HT1080 (cell line): ENCODE measurements at regions not wholly inside any gene's neighbourhood (a gene's known extent, or its start where the extent isn't known, plus 50 kb on each side); places are given as distances from the start of the nearest gene placed in this dataset.

Source experiments
- DNase-seq: peaks from one replicate; pipeline ENCODE4 v3.0.0-alpha.2; 2015; ENCODE audit warnings: low read depth

- no peak for DNase-seq
Measured at GRCh38 chr15:69626095-69627066, 173.8 kb downstream of the RPLP1 start.

GRCh38 chr15:69627548-69628158 lies 175.0 kb downstream of the RPLP1 start:
- no peak for DNase-seq

GRCh38 chr15:69628256-69629093 lies 175.9 kb downstream of the RPLP1 start:
- DNase-seq = no peak

- DNase-seq = no peak
Measured at GRCh38 chr15:69629631-69630161, 177.1 kb downstream of the RPLP1 start.

GRCh38 chr15:69631005-69631404 lies 178.4 kb downstream of the RPLP1 start:
- no peak for DNase-seq

GRCh38 chr15:69631978-69632377 lies 179.4 kb downstream of the RPLP1 start:
- no peak for DNase-seq

- no peak for DNase-seq
Measured at GRCh38 chr15:69634860-69635259, 182.2 kb downstream of the RPLP1 start.

GRCh38 chr15:69636169-69636915 lies 183.7 kb downstream of the RPLP1 start:
- no peak for DNase-seq

GRCh38 chr15:69637818-69638217 lies 185.2 kb downstream of the RPLP1 start:
- DNase-seq = no peak

- DNase-seq = no peak
Measured at GRCh38 chr15:69643476-69643875, 190.9 kb downstream of the RPLP1 start.

GRCh38 chr15:69643971-69644370 lies 191.4 kb downstream of the RPLP1 start:
- DNase-seq = no peak

GRCh38 chr15:69644876-69645275 lies 192.3 kb downstream of the RPLP1 start:
- DNase-seq = no peak

GRCh38 chr15:69647142-69647513 lies 194.5 kb downstream of the RPLP1 start:
- no peak for DNase-seq

GRCh38 chr15:69648212-69648611 lies 195.6 kb downstream of the RPLP1 start:
- no peak for DNase-seq

- no peak for DNase-seq
Measured at GRCh38 chr15:69648775-69649735, 196.4 kb downstream of the RPLP1 start.

GRCh38 chr15:69652293-69652692 lies 199.7 kb downstream of the RPLP1 start:
- DNase-seq = no peak

GRCh38 chr15:69652751-69653305 lies 200.2 kb downstream of the RPLP1 start:
- no peak for DNase-seq

- no peak for DNase-seq
Measured at GRCh38 chr15:69653306-69653705, 200.7 kb downstream of the RPLP1 start.

GRCh38 chr15:69653846-69654245 lies 201.2 kb downstream of the RPLP1 start:
- no peak for DNase-seq
